ENCODE measurements at regions not wholly inside any gene's neighbourhood (a gene's known extent, or its start where the extent isn't known, plus 50 kb on each side); places are given as distances from the start of the nearest gene placed in this dataset.

DNA sequence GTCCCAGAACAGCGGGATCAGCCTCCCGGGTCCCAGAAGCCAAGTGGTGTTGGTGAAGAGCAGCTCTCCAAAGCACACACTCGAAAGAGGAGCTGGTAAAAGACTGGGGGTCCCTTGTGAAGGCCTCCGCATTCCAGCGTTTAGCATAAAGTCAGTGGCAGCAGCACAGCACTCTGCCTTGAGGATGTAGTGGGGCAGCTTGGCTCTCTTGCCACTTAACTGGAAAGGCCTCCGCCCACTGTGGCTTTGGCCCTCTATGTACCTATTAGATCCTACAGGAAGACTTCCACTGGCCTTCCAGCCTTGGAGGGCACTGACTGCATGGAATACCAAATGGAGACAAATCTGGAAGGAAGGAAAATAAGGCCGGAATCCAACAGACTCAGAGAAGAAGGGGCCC is 1455.3 kb downstream of the BRD1 start:
- H3K4me1 ChIP-seq (ENCODE audit: control insufficient read depth in 1 of 2, insufficient read depth in 2 of 2, low read length in 2 of 2), result no peaks in the 10 kb centered on the region
- no peak for TF ChIP-seq TCF7L2 (IDR thresholded peaks at IDR 0.05; ENCODE audit: borderline replicate concordance, extremely low read depth, insufficient read depth, insufficient read length)
- TF ChIP-seq FOSL1 (IDR thresholded peaks at IDR 0.05; ENCODE audit: low read depth), result no peak
- no peak for TF ChIP-seq EZH2 (IDR thresholded peaks at IDR 0.05)
- TF ChIP-seq SIN3A (IDR thresholded peaks at IDR 0.05; ENCODE audit: low read depth), result no peak
- TF ChIP-seq SP1 (IDR thresholded peaks at IDR 0.05; ENCODE audit: low read depth), result no peak
- TF ChIP-seq ELF1 (IDR thresholded peaks at IDR 0.05; ENCODE audit: borderline replicate concordance, low read depth), result no peak
- no peak for TF ChIP-seq EZH2phosphoT487 (IDR thresholded peaks at IDR 0.05; ENCODE audit: borderline replicate concordance)
- no peak for TF ChIP-seq POLR2AphosphoS5 (IDR thresholded peaks at IDR 0.05; ENCODE audit: low read depth, low read length)
- TF ChIP-seq, protein P1, sequence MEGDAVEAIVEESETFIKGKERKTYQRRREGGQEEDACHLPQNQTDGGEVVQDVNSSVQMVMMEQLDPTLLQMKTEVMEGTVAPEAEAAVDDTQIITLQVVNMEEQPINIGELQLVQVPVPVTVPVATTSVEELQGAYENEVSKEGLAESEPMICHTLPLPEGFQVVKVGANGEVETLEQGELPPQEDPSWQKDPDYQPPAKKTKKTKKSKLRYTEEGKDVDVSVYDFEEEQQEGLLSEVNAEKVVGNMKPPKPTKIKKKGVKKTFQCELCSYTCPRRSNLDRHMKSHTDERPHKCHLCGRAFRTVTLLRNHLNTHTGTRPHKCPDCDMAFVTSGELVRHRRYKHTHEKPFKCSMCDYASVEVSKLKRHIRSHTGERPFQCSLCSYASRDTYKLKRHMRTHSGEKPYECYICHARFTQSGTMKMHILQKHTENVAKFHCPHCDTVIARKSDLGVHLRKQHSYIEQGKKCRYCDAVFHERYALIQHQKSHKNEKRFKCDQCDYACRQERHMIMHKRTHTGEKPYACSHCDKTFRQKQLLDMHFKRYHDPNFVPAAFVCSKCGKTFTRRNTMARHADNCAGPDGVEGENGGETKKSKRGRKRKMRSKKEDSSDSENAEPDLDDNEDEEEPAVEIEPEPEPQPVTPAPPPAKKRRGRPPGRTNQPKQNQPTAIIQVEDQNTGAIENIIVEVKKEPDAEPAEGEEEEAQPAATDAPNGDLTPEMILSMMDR (IDR thresholded peaks at IDR 0.05 in 2 of 3, conservative IDR thresholded peaks at IDR 0.05 in 1 of 3; ENCODE audit: borderline replicate concordance in 1 of 3, insufficient read depth in 1 of 3, low read depth in 2 of 3, low read length in 2 of 3), result no peak
- TF ChIP-seq CBX3 (IDR thresholded peaks at IDR 0.05; ENCODE audit: low read depth), result no peak
- no peak for TF ChIP-seq ZFX (IDR thresholded peaks at IDR 0.05)
- TF ChIP-seq, protein P2, sequence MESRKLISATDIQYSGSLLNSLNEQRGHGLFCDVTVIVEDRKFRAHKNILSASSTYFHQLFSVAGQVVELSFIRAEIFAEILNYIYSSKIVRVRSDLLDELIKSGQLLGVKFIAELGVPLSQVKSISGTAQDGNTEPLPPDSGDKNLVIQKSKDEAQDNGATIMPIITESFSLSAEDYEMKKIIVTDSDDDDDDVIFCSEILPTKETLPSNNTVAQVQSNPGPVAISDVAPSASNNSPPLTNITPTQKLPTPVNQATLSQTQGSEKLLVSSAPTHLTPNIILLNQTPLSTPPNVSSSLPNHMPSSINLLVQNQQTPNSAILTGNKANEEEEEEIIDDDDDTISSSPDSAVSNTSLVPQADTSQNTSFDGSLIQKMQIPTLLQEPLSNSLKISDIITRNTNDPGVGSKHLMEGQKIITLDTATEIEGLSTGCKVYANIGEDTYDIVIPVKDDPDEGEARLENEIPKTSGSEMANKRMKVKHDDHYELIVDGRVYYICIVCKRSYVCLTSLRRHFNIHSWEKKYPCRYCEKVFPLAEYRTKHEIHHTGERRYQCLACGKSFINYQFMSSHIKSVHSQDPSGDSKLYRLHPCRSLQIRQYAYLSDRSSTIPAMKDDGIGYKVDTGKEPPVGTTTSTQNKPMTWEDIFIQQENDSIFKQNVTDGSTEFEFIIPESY (IDR thresholded peaks at IDR 0.05; ENCODE audit: extremely low read depth, insufficient replicate concordance, low read length), result no peak
- TF ChIP-seq, protein P3, sequence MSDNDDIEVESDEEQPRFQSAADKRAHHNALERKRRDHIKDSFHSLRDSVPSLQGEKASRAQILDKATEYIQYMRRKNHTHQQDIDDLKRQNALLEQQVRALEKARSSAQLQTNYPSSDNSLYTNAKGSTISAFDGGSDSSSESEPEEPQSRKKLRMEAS (IDR thresholded peaks at IDR 0.05), result no peak
- TF ChIP-seq, protein P4, sequence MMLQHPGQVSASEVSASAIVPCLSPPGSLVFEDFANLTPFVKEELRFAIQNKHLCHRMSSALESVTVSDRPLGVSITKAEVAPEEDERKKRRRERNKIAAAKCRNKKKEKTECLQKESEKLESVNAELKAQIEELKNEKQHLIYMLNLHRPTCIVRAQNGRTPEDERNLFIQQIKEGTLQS (IDR thresholded peaks at IDR 0.05), result no peak
- no peak for TF ChIP-seq SRF (IDR thresholded peaks at IDR 0.05; ENCODE audit: low read depth)
- TF ChIP-seq ZNF274 (IDR thresholded peaks at IDR 0.05; ENCODE audit: low read depth, low read length), result no peak
- no peak for TF ChIP-seq POLR2A (IDR thresholded peaks at IDR 0.05; ENCODE audit: borderline replicate concordance, extremely low read depth, insufficient read depth, insufficient read length)
- no peak for TF ChIP-seq EGR1 (IDR thresholded peaks at IDR 0.05; ENCODE audit: low read depth)
- ChIA-PET CTCF (no interaction called here), RAD21 (ENCODE audit: low non-redundant PET in 1 of 2, low total read pairs in 2 of 2, uncharacterized antibody in 2 of 2, unreplicated experiment in 2 of 2) (no interaction called here), POLR2A (no interaction called here)
- no peak overlapping the region for H2AFZ ChIP-seq (ENCODE audit: low read depth, low read length, poor library complexity, severe bottlenecking)
- intact Hi-C loops (cut with micrococcal nuclease), result no loop called here
- no peaks in the 10 kb centered on the region for H3K9me2 ChIP-seq (ENCODE audit: insufficient read depth)
- H3K4me3 ChIP-seq (replicated peaks in 1 of 2; ENCODE audit: low read depth in 1 of 2, low read length in 2 of 2), result no peak overlapping the region
- H3K27ac ChIP-seq (ENCODE audit: low read depth, low read length), result no peak overlapping the region
- no peaks in the 10 kb centered on the region for H4K20me1 ChIP-seq (ENCODE audit: insufficient read depth)
- H3K9me3 ChIP-seq (ENCODE audit: control insufficient read depth in 1 of 2, insufficient read depth in 1 of 2, low read depth in 1 of 2, low read length in 2 of 2), result no peaks in the 10 kb centered on the region; a peak in 1 of 4 replicates
- ATAC-seq (no peak), DNase-seq (ENCODE audit: low read depth, low spot score) (no peak)
- no peak overlapping the region for H3K9ac ChIP-seq (ENCODE audit: low read length)
- no TSS peak for BruUV-seq (replicated peaks)
- no peak overlapping the region for H3K4me2 ChIP-seq (ENCODE audit: low read length)
- H3K27me3 ChIP-seq (ENCODE audit: insufficient read depth, low read length), result no peaks in the 10 kb centered on the region
- no peaks in the 10 kb centered on the region for H3K79me2 ChIP-seq (ENCODE audit: insufficient read depth, low read length)
- no peaks in the 10 kb centered on the region for H3K36me3 ChIP-seq (ENCODE audit: control insufficient read depth in 1 of 2, insufficient read depth in 2 of 2, low read length in 2 of 2)
